HG03439 (cell line): ENCODE measurements at regions not wholly inside any gene's neighbourhood (a gene's known extent, or its start where the extent isn't known, plus 50 kb on each side); places are given as distances from the start of the nearest gene placed in this dataset.
"Not testable (repeated sequence)": the region's sequence is repeated elsewhere in the genome, so short reads cannot be mapped to it uniquely, and the experiment has no call there.

Experiments
- ATAC-seq: cut with Tn5 transposase; IDR thresholded peaks from one replicate; pipeline ENCODE4 v1.9.1; 2021; ENCODE audit warnings: mild to moderate bottlenecking, moderate library complexity; ENCODE audit not compliant: unreplicated experiment

- ATAC-seq: not testable (repeated sequence)
These were observed 135.1 kb downstream of the CRLF3 start for GRCh38 chr17:30689266-30690000.

- not testable (repeated sequence) for ATAC-seq
These were observed 137.7 kb downstream of the CRLF3 start for GRCh38 chr17:30686538-30687479.

- not testable (repeated sequence) for ATAC-seq
These were observed 142.2 kb downstream of the CRLF3 start for GRCh38 chr17:30682280-30682679.

- ATAC-seq: not testable (repeated sequence)
These were observed 143.8 kb downstream of the CRLF3 start for GRCh38 chr17:30680681-30681080.

GRCh38 chr17:30677550-30678249 is 146.8 kb downstream of the CRLF3 start:
- no peak for ATAC-seq

GRCh38 chr17:30675777-30676492 is 148.6 kb downstream of the CRLF3 start:
- not testable (repeated sequence) for ATAC-seq

- not testable (repeated sequence) for ATAC-seq
These were observed 155.3 kb downstream of the CRLF3 start for GRCh38 chr17:30669217-30669649.

- not testable (repeated sequence) for ATAC-seq
These were observed 155.9 kb downstream of the CRLF3 start for GRCh38 chr17:30668360-30669181.

GRCh38 chr17:30667657-30668359 is 156.7 kb downstream of the CRLF3 start:
- not testable (repeated sequence) for ATAC-seq

- not testable (repeated sequence) for ATAC-seq
These were observed 157.4 kb downstream of the CRLF3 start for GRCh38 chr17:30666838-30667656.

- ATAC-seq: not testable (repeated sequence)
These were observed 160.6 kb downstream of the CRLF3 start for GRCh38 chr17:30663727-30664455.

GRCh38 chr17:30657148-30657547 is 167.3 kb downstream of the CRLF3 start:
- ATAC-seq: not testable (repeated sequence)

- ATAC-seq: not testable (repeated sequence)
These were observed 171.5 kb downstream of the CRLF3 start for GRCh38 chr17:30653038-30653437.

GRCh38 chr17:30650149-30650548 is 172.9 kb downstream of the GOSR1 start:
- ATAC-seq: not testable (repeated sequence)

GRCh38 chr17:30648015-30648620 is 170.9 kb downstream of the GOSR1 start:
- not testable (repeated sequence) for ATAC-seq

GRCh38 chr17:30645875-30646274 is 168.7 kb downstream of the GOSR1 start:
- not testable (repeated sequence) for ATAC-seq

GRCh38 chr17:30644713-30645112 is 167.5 kb downstream of the GOSR1 start:
- not testable (repeated sequence) for ATAC-seq
